C1 segment of cervical spinal cord (tissue), 14 donors: ENCODE measurements at regions not wholly inside any gene's neighbourhood (a gene's known extent, or its start where the extent isn't known, plus 50 kb on each side); places are given as distances from the start of the nearest gene placed in this dataset.

Source experiments
- DNase-seq, 14 donors: peaks; one replicate each; lab custom pipeline; 2025; lab: John Stamatoyannopoulos, UW

GRCh38 chrX:146144039-146144438, 326.4 kb downstream of the SLITRK2 start:
- DNase-seq, result no peak

GRCh38 chrX:146154191-146154590, 336.6 kb downstream of the SLITRK2 start:
- no peak for DNase-seq

- no peak for DNase-seq
Observed at GRCh38 chrX:146160443-146161203, 343.0 kb downstream of the SLITRK2 start.

- no peak for DNase-seq
Observed at GRCh38 chrX:146173742-146174141, 356.1 kb downstream of the SLITRK2 start.

GRCh38 chrX:146181858-146182257, 364.2 kb downstream of the SLITRK2 start:
- no peak for DNase-seq

- no peak for DNase-seq
Observed at GRCh38 chrX:146186540-146186939, 368.9 kb downstream of the SLITRK2 start.

GRCh38 chrX:146189371-146189770, 371.7 kb downstream of the SLITRK2 start:
- DNase-seq, result no peak

- peak in 1 of 14 donors; percentile 0 for DNase-seq
Observed at GRCh38 chrX:146208821-146209220, 391.2 kb downstream of the SLITRK2 start.

GRCh38 chrX:146224442-146224841, 406.8 kb downstream of the SLITRK2 start:
- no peak for DNase-seq

- DNase-seq, result no peak
Observed at GRCh38 chrX:146238173-146238572, 420.5 kb downstream of the SLITRK2 start.

GRCh38 chrX:146241902-146242301, 424.3 kb downstream of the SLITRK2 start:
- no peak for DNase-seq

- DNase-seq, result no peak
Observed at GRCh38 chrX:146243041-146243440, 425.4 kb downstream of the SLITRK2 start.

- DNase-seq, result no peak
Observed at GRCh38 chrX:146259207-146259606, 441.6 kb downstream of the SLITRK2 start.

- peak in 1 of 14 donors; percentile 32 for DNase-seq
Observed at GRCh38 chrX:146264763-146265375, 447.2 kb downstream of the SLITRK2 start.

- DNase-seq, result no peak
Observed at GRCh38 chrX:146278381-146278780, 460.8 kb downstream of the SLITRK2 start.
